ENCODE measurements at regions not wholly inside any gene's neighbourhood (a gene's known extent, or its start where the extent isn't known, plus 50 kb on each side); places are given as distances from the start of the nearest gene placed in this dataset.

- H3K4me1 ChIP-seq: peaks cover 10% of the 10 kb centered on the region; the same call in 1 of the 3 replicates
- POLR2A ChIA-PET: no interaction called here
Observed at GRCh38 chr18:22840606-22841144, 92.5 kb upstream of the RBBP8 start.

GRCh38 chr18:22841840-22842239 lies 91.3 kb upstream of the RBBP8 start:
- WGBS (ENCODE audit: missing lambda C conversion rate): 82% methylated on average over 2 of the region's 2 CpGs
- CTCF ChIA-PET: interaction anchor here (0.8 to 0.9 kb wide), 2 partner anchors 15 to 43 kb away, joined by 3 read pairs; no protein-coding TSS in a partner anchor

More at GRCh38 chr18:22840606-22841144, 92.5 kb upstream of the RBBP8 start:
- no peak for DNase-seq (ENCODE audit: low read depth in 1 of 2, low spot score in 1 of 2)
- H3K4me3 ChIP-seq: no peak overlapping the region
- H3K27ac ChIP-seq: no peak overlapping the region
- H3K9me3 ChIP-seq: no peaks in the 10 kb centered on the region
- WGBS (ENCODE audit: missing lambda C conversion rate): 56% methylated on average over 3 of the region's 3 CpGs
- TF ChIP-seq HDAC2 (IDR thresholded peaks at IDR 0.05) (no peak), CEBPB (IDR thresholded peaks at IDR 0.05) (no peak), NFE2L2 (conservative IDR thresholded peaks at IDR 0.05; ENCODE audit: low read length) (no peak), POLR2AphosphoS2 (conservative IDR thresholded peaks at IDR 0.05; ENCODE audit: low read length) (no peak), FOSB (CRISPR knock-in tag; IDR thresholded peaks at IDR 0.05) (no peak), CBX2 (IDR thresholded peaks at IDR 0.05; ENCODE audit: borderline replicate concordance, low read depth) (no peak), TFCP2L1 (CRISPR knock-in tag; IDR thresholded peaks at IDR 0.05) (no peak), ESRRA (IDR thresholded peaks at IDR 0.05; ENCODE audit: borderline replicate concordance, low read length) (no peak), EP300 (IDR thresholded peaks at IDR 0.05) (no peak), RNF2 (IDR thresholded peaks at IDR 0.05; ENCODE audit: borderline replicate concordance, low read depth) (no peak), JUN (IDR thresholded peaks at IDR 0.05) (no peak), SMC3 (IDR thresholded peaks at IDR 0.05) (no peak), BCL3 (IDR thresholded peaks at IDR 0.05) (no peak), MAX (IDR thresholded peaks at IDR 0.05) (no peak), RFX5 (IDR thresholded peaks at IDR 0.05) (no peak)
- CTCF ChIA-PET: interaction anchor here (0.9 kb wide), 1 partner anchor 291 kb away, joined by 4 read pairs; no protein-coding TSS in a partner anchor
- no peak for FAIRE-seq
- no peak for ATAC-seq
- H3K4me2 ChIP-seq: no peak overlapping the region

More at GRCh38 chr18:22841840-22842239, 91.3 kb upstream of the RBBP8 start:
- ATAC-seq (no peak), DNase-seq (ENCODE audit: low read depth in 1 of 2, low spot score in 1 of 2) (no peak), FAIRE-seq (no peak)
- no peaks in the 10 kb centered on the region for H3K9me3 ChIP-seq
- POLR2A ChIA-PET: no interaction called here
- H3K27ac ChIP-seq: no peak overlapping the region
- no peak for TF ChIP-seq CHD4 (IDR thresholded peaks at IDR 0.05; ENCODE audit: borderline replicate concordance)
- TF ChIP-seq FOSB (CRISPR knock-in tag; IDR thresholded peaks at IDR 0.05): no peak
- TF ChIP-seq HEYL (CRISPR knock-in tag; IDR thresholded peaks at IDR 0.05): no peak
- no peak for TF ChIP-seq PBX3 (IDR thresholded peaks at IDR 0.05)
- no peak for TF ChIP-seq NFE2L2 (conservative IDR thresholded peaks at IDR 0.05; ENCODE audit: low read length)
- no peak for TF ChIP-seq RAD21 (conservative IDR thresholded peaks at IDR 0.05 in 1 of 2, IDR thresholded peaks at IDR 0.05 in 1 of 2)
- no peak for TF ChIP-seq RNF2 (IDR thresholded peaks at IDR 0.05; ENCODE audit: borderline replicate concordance, low read depth)
- no peak for TF ChIP-seq CEBPB (IDR thresholded peaks at IDR 0.05)
- no peak for TF ChIP-seq MAX (IDR thresholded peaks at IDR 0.05)
- no peak for TF ChIP-seq JUNB (IDR thresholded peaks at IDR 0.05)
- no peak for TF ChIP-seq ZNF302 (CRISPR knock-in tag; IDR thresholded peaks at IDR 0.05)
- no peak for TF ChIP-seq TP53 (CRISPR knock-in tag; IDR thresholded peaks at IDR 0.05)
- no peak for TF ChIP-seq HOXA7 (CRISPR knock-in tag; IDR thresholded peaks at IDR 0.05)
- no peak for TF ChIP-seq CBX8 (IDR thresholded peaks at IDR 0.05)
- no peak for TF ChIP-seq SREBF2 (IDR thresholded peaks at IDR 0.05)
- TF ChIP-seq USF2 (IDR thresholded peaks at IDR 0.05): no peak
- TF ChIP-seq HES2 (IDR thresholded peaks at IDR 0.05): no peak
- H3K4me1 ChIP-seq: peaks cover 10% of the 10 kb centered on the region; the same call in 1 of the 3 replicates
- H3K4me2 ChIP-seq: no peak overlapping the region
- no peak overlapping the region for H3K4me3 ChIP-seq
